Trophoblast cell (in vitro differentiated cells and primary cell): ENCODE measurements at regions not wholly inside any gene's neighbourhood (a gene's known extent, or its start where the extent isn't known, plus 50 kb on each side); places are given as distances from the start of the nearest gene placed in this dataset.
A peak's percentile ranks its signal among the peaks of the same experiment; 100 is the strongest.

Experiments used
- DNase-seq, 2 donors: peaks; one replicate each; pipeline ENCODE4 v3.0.0-alpha.2; 2016
- H2AFZ ChIP-seq: 2 replicates; pipeline ENCODE4 v1.6.1; 2013; ENCODE audit warnings: low read length, moderate library complexity, mild to moderate bottlenecking; ENCODE audit not compliant: insufficient read depth, poor library complexity
- H2AK5ac ChIP-seq: 2 replicates; pipeline ENCODE4 v1.6.1; 2013; ENCODE audit warnings: mild to moderate bottlenecking, low read length
- H2BK120ac ChIP-seq: 2 replicates; pipeline ENCODE4 v1.6.1; 2013; ENCODE audit warnings: low read length, mild to moderate bottlenecking, moderate library complexity; ENCODE audit not compliant: insufficient read depth, poor library complexity
- H2BK12ac ChIP-seq: 2 replicates; pipeline ENCODE4 v1.6.1; 2013; ENCODE audit warnings: mild to moderate bottlenecking, low read length, moderate library complexity
- H2BK5ac ChIP-seq: 2 replicates; pipeline ENCODE4 v1.6.1; 2013; ENCODE audit warnings: low read length, low read depth, moderate library complexity, mild to moderate bottlenecking; ENCODE audit not compliant: poor library complexity
- H3K14ac ChIP-seq: 2 replicates; pipeline ENCODE4 v1.6.1; 2013; ENCODE audit warnings: mild to moderate bottlenecking, low read length
- H3K18ac ChIP-seq: 2 replicates; pipeline ENCODE4 v1.6.1; 2013; ENCODE audit warnings: mild to moderate bottlenecking, low read length
- H3K23ac ChIP-seq: 2 replicates; pipeline ENCODE4 v1.6.1; 2013; ENCODE audit warnings: low read length
- H3K27ac ChIP-seq: 2 replicates; pipeline ENCODE4 v1.5.1; 2013; ENCODE audit warnings: low read depth, mild to moderate bottlenecking, inconsistent platforms, low read length, moderate library complexity
- H3K27me3 ChIP-seq: 2 replicates; pipeline ENCODE4 v1.6.1; 2013; ENCODE audit warnings: inconsistent platforms, mild to moderate bottlenecking, low read length, moderate library complexity; ENCODE audit not compliant: insufficient read depth
- H3K36me3 ChIP-seq, 2 experiments: 1 replicate in 1 of 2; 2 replicates in 1 of 2; pipeline ENCODE4 v1.6.1; 2013; ENCODE audit warnings: low read length in 2 of 2, mild to moderate bottlenecking in 2 of 2, moderate library complexity in 1 of 2; ENCODE audit not compliant: insufficient read depth in 2 of 2, control insufficient read depth in 1 of 2
- H3K4ac ChIP-seq: 2 replicates; pipeline ENCODE4 v1.6.1; 2013; ENCODE audit warnings: low read depth, mild to moderate bottlenecking, low read length, moderate library complexity
- H3K4me1 ChIP-seq, 2 experiments: 1 replicate in 1 of 2; 2 replicates in 1 of 2; pipeline ENCODE4 v1.6.1; 2013; ENCODE audit warnings: low read length in 2 of 2, mild to moderate bottlenecking in 2 of 2, moderate library complexity in 1 of 2; ENCODE audit not compliant: insufficient read depth in 2 of 2, control insufficient read depth in 1 of 2
- H3K4me2 ChIP-seq: 2 replicates; pipeline ENCODE4 v1.6.1; 2013; ENCODE audit warnings: inconsistent platforms, mild to moderate bottlenecking, low read length, moderate library complexity
- H3K4me3 ChIP-seq: 2 replicates; pipeline ENCODE4 v1.5.1; 2013; ENCODE audit warnings: mild to moderate bottlenecking, low read depth, low read length, inconsistent platforms
- H3K79me1 ChIP-seq: one replicate; pipeline ENCODE4 v1.6.1; 2013; ENCODE audit warnings: low read length
- H3K79me2 ChIP-seq: 2 replicates; pipeline ENCODE4 v1.6.1; 2013; ENCODE audit warnings: low read length, mild to moderate bottlenecking; ENCODE audit not compliant: control insufficient read depth, insufficient read depth, poor library complexity
- H3K9ac ChIP-seq: 2 replicates; pipeline ENCODE4 v1.6.1; 2013; ENCODE audit warnings: mild to moderate bottlenecking, low read length
- H3K9me3 ChIP-seq: 2 replicates; pipeline ENCODE4 v1.6.1; 2013; ENCODE audit warnings: low read depth, mild to moderate bottlenecking, control low read depth, inconsistent platforms, low read length; ENCODE audit not compliant: insufficient read depth
- H4K12ac ChIP-seq: 2 replicates; pipeline ENCODE4 v1.6.1; 2013; ENCODE audit warnings: low read depth, mild to moderate bottlenecking, low read length, moderate library complexity
- H4K8ac ChIP-seq: 2 replicates; pipeline ENCODE4 v1.6.1; 2013; ENCODE audit warnings: low read depth, mild to moderate bottlenecking, low read length, moderate library complexity
- H4K91ac ChIP-seq: one replicate; pipeline ENCODE4 v1.6.1; 2013; ENCODE audit warnings: low read depth, mild to moderate bottlenecking, low read length, moderate library complexity
- WGBS: extraction: QIAGEN DNeasy Blood & Tissue Kit; methylation state at CpG from one replicate; pipeline ENCODE4 v1.1.7; 2013; ENCODE audit warnings: missing lambda C conversion rate; ENCODE audit not compliant: insufficient read length, insufficient coverage; ENCODE audit errors: extremely low coverage; 5-methylcytosine and 5-hydroxymethylcytosine counted together

GRCh38 chr4:79585330-79585729 lies 177.3 kb upstream of the GK2 start:
- Histone ChIP-seq H3K4me3 (no peak overlapping the region), H3K4ac (no peak overlapping the region), H2AFZ (no peak overlapping the region), H3K27ac (no peak overlapping the region), H2AK5ac (no peak overlapping the region), H3K14ac (no peak overlapping the region), H3K79me2 (no peaks in the 10 kb centered on the region), H4K12ac (no peak overlapping the region), H4K91ac (no peak overlapping the region), H3K18ac (no peak overlapping the region), H3K9ac (no peak overlapping the region), H3K27me3 (no peaks in the 10 kb centered on the region), H3K4me1 (no peaks in the 10 kb centered on the region), H2BK120ac (no peak overlapping the region), H3K36me3 (no peaks in the 10 kb centered on the region), H2BK12ac (no peak overlapping the region), H3K9me3 (no peaks in the 10 kb centered on the region), H3K4me2 (no peak overlapping the region), H4K8ac (no peak overlapping the region), H3K79me1 (no peaks in the 10 kb centered on the region), H3K23ac (no peak overlapping the region), H2BK5ac (no peak overlapping the region)
- no CpG with 5 or more reads among the region's 2 CpGs for WGBS
- no peak for DNase-seq

GRCh38 chr4:79584902-79585301 lies 176.9 kb upstream of the GK2 start:
- Histone ChIP-seq H3K4me2 (no peak overlapping the region), H3K18ac (no peak overlapping the region), H4K91ac (no peak overlapping the region), H3K4me3 (no peak overlapping the region), H4K8ac (no peak overlapping the region), H2BK120ac (no peak overlapping the region), H3K9ac (no peak overlapping the region), H2BK12ac (no peak overlapping the region), H3K27ac (no peak overlapping the region), H3K79me2 (no peaks in the 10 kb centered on the region), H3K23ac (no peak overlapping the region), H2AFZ (no peak overlapping the region), H3K4ac (no peak overlapping the region), H3K27me3 (no peaks in the 10 kb centered on the region), H3K14ac (no peak overlapping the region), H3K36me3 (no peaks in the 10 kb centered on the region), H3K79me1 (no peaks in the 10 kb centered on the region), H3K4me1 (no peaks in the 10 kb centered on the region), H4K12ac (no peak overlapping the region), H2BK5ac (no peak overlapping the region), H2AK5ac (no peak overlapping the region), H3K9me3 (no peaks in the 10 kb centered on the region)
- DNase-seq, result no peak
- WGBS, result no CpG with 5 or more reads among the region's 3 CpGs

GRCh38 chr4:79584352-79584751 lies 176.3 kb upstream of the GK2 start:
- WGBS, result no CpG with 5 or more reads among the region's 1 CpG
- no peak overlapping the region for H3K14ac ChIP-seq
- no peak overlapping the region for H3K9ac ChIP-seq
- H4K8ac ChIP-seq, result no peak overlapping the region
- H4K12ac ChIP-seq, result no peak overlapping the region
- no peak overlapping the region for H3K4ac ChIP-seq
- H2AK5ac ChIP-seq, result no peak overlapping the region
- no peaks in the 10 kb centered on the region for H3K79me1 ChIP-seq
- H3K27me3 ChIP-seq, result no peaks in the 10 kb centered on the region
- H3K36me3 ChIP-seq, result no peaks in the 10 kb centered on the region
- DNase-seq, result no peak
- H3K4me2 ChIP-seq, result no peak overlapping the region
- no peaks in the 10 kb centered on the region for H3K9me3 ChIP-seq
- no peak overlapping the region for H3K23ac ChIP-seq
- no peaks in the 10 kb centered on the region for H3K79me2 ChIP-seq
- H2BK120ac ChIP-seq, result no peak overlapping the region
- H3K18ac ChIP-seq, result no peak overlapping the region
- no peak overlapping the region for H2BK5ac ChIP-seq
- H3K27ac ChIP-seq, result no peak overlapping the region
- no peak overlapping the region for H4K91ac ChIP-seq
- no peak overlapping the region for H2AFZ ChIP-seq
- H3K4me3 ChIP-seq, result no peak overlapping the region
- H2BK12ac ChIP-seq, result no peak overlapping the region
- H3K4me1 ChIP-seq, result no peaks in the 10 kb centered on the region

DNA sequence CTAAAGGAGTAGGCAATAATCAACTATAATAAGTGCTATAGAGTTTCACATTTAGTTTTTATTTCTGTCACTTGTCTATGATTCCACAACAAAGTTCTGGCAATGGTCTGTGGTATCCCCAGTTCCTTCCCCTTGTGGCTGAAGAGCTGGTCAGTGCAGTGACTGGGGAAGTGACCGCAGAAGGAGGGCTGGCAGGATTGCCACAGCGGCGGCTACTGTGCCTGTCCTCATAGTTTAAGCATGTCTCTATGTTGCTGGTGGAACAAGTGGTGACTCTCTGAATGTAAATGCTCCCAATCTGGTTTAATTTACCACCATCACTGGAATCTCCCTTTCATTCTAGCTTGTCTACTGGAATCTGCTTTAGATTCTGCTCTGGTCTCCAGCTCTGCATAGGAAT lies 170.6 kb upstream of the GK2 start:
- Histone ChIP-seq H2BK120ac (no peak overlapping the region), H3K4me3 (no peak overlapping the region), H3K9me3 (no peaks in the 10 kb centered on the region), H4K8ac (no peak overlapping the region), H4K12ac (no peak overlapping the region), H2BK5ac (no peak overlapping the region), H3K27me3 (no peaks in the 10 kb centered on the region), H3K9ac (no peak overlapping the region), H2AK5ac (no peak overlapping the region), H3K4me1 (peaks cover 2 to 4% of the 10 kb centered on the region in 2 experiments), H4K91ac (no peak overlapping the region), H3K14ac (no peak overlapping the region), H3K79me2 (no peaks in the 10 kb centered on the region), H3K79me1 (no peaks in the 10 kb centered on the region), H3K27ac (no peak overlapping the region), H3K18ac (no peak overlapping the region), H3K36me3 (no peaks in the 10 kb centered on the region), H3K4ac (no peak overlapping the region), H2BK12ac (no peak overlapping the region), H3K23ac (no peak overlapping the region), H2AFZ (no peak overlapping the region), H3K4me2 (no peak overlapping the region)
- peak; percentile 58 to 81 for DNase-seq
- no CpG with 5 or more reads among the region's 3 CpGs for WGBS
